GM21786 (cell line): ENCODE measurements at regions not wholly inside any gene's neighbourhood (a gene's known extent, or its start where the extent isn't known, plus 50 kb on each side); places are given as distances from the start of the nearest gene placed in this dataset.
A peak's percentile ranks its signal among the peaks of the same experiment; 100 is the strongest.
"Not testable (repeated sequence)": the region's sequence is repeated elsewhere in the genome, so short reads cannot be mapped to it uniquely, and the experiment has no call there.

Experiments used
- ATAC-seq: cut with Tn5 transposase; IDR thresholded peaks from one replicate; pipeline ENCODE4 v1.9.1; 2021; ENCODE audit not compliant: unreplicated experiment

- not testable (repeated sequence) for ATAC-seq
These were observed 145.1 kb upstream of the BCL6 start for GRCh38 chr3:187890405-187890752.

- ATAC-seq, result no peak
These were observed 151.4 kb upstream of the BCL6 start for GRCh38 chr3:187896646-187897045.

DNA sequence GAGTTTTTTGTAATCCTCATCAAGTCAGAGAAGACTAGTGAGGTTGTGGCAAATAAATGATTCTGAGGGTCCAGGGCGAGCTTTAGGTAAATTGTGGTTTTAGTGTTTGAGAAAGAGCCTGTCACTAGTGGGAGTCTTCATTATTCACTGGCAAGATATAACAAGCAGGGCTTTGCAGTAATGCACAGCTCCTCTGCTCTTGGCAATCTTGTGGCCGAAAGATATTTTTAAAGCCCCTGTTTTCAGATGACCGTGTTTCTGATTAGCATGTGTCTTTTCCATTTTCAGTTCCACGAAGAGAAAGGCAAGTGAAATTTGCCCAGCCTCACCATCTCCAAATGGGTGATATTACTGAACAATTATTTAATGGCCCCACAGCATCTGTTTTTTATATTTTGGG lies 154.0 kb upstream of the BCL6 start:
- no peak for ATAC-seq

DNA sequence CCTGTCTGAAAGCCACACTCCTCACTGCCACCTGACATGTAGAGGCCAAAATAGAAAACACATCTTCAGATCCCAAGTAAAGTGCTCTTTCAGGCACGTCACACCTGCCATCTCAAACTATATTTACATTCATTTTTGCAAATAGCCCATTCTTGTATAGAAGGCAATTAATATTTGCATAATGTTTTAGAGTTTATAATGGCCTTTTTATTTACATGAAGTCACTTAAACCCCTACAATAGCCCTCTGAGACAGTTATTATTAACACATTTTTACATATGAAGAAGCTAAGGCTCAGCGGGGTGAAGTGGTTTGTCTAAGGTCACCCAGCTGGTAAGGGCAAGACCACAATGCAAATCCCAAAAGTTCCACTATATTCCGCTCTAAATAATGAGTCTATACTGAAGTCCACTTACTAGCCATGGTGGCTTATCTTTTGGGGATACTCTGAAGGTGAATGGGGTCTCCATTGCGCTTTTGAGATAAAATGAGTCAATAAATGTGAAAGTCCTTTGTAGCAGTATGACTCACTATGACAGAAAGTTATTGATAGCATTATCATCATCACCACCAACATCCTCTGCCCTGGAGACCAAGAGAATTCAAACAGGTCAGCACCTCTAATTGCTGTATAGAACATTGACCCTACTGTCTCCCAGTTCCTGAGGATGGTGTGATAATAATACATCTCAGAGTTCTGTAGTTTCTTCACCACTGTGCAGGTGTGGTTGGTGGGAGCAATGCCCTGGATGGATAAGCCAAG lies 155.9 kb upstream of the BCL6 start:
- ATAC-seq, result no peak

DNA sequence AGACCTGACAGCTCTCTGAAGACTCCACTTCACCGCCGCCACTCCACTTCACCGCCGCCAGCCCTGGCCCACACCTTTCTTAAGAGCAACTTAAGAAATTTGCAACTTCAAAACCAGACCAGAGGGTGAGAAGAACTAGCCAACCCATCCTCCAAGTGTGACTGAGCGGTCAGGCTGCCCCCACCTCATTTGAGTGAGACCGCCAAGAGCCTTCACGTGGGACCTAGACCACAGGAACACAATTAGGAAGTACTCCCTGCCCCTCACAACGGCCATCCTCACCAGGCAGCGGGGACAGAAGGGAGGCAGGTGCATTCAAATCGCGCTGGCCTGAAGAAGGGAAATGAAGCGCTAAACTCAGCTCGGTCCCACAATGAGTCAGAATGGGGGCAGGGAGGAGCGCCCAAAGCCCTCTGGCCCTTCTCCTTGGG lies 156.8 kb upstream of the BCL6 start:
- no peak for ATAC-seq

GRCh38 chr3:187902936-187903335 lies 157.7 kb upstream of the BCL6 start:
- ATAC-seq, result no peak

DNA sequence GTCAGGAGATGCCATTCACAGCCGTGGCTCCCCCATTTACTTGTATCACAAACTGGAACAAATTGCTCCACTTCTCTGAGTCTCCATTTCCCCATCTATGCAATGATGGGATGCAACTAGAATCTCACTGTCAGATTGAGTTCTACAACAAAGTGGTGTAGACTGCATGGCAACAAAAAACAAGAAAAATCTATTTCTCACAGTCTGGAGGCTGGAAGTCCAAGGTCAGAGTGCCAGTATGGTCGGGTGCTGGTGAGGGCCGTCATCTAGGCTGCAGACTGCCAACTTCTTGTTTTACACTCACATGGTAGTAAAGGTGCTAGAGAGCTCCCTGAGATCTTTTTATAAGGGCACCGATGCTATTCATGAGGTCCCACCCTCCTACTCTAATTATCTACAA lies 158.4 kb upstream of the BCL6 start:
- ATAC-seq, result no peak

GRCh38 chr3:187906416-187906815 lies 161.1 kb upstream of the BCL6 start:
- ATAC-seq, result no peak

- ATAC-seq, result no peak
These were observed 161.7 kb upstream of the BCL6 start for GRCh38 chr3:187906920-187907319.

GRCh38 chr3:187909866-187910265 lies 164.6 kb upstream of the BCL6 start:
- no peak for ATAC-seq

- no peak for ATAC-seq
These were observed 166.7 kb upstream of the BCL6 start for GRCh38 chr3:187912007-187912406.

- ATAC-seq, result no peak
These were observed 168.4 kb upstream of the BCL6 start for GRCh38 chr3:187913617-187914033.

- ATAC-seq, result no peak
These were observed 169.0 kb upstream of the BCL6 start for GRCh38 chr3:187914231-187914630.

DNA sequence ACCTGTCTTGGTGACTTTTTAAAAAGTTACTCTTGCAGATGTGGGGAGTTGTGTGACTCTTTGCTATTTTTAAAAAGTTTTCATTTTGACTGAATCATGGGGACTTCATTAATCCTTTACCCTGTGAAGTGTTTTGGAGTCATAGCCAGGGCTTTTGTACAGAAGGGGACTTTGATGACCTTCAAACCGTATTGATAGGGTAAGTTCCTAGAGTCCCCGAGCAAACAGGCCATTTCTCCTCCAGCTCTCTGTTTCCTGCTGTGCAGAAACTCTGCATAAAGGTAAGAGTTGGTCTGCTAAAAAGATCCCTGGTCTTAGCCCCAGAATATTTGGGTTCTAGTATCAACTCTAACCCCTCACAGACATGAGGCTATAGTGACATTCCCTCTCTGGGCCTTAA lies 170.8 kb upstream of the BCL6 start:
- no peak for ATAC-seq

GRCh38 chr3:187918081-187918644 lies 172.9 kb upstream of the BCL6 start:
- ATAC-seq, result no peak

DNA sequence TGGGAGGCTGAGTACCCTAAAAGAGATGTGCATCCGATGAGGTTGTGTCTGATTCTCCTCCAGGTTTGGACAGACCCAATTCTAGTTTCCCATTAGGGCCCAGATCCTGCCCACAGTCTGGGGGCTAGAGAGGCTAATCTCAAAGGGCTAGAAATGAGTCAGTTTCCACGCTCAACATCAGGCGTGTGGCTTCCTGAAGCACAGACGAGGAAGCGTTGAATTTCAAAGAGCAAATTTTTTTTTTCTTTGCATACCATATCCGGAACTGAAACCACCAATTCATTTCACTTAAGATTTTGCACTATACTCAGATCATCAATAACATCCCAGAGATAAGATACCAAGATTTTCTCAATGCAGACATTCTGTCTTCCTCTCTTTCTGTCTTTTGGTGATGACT lies 173.8 kb upstream of the BCL6 start:
- peak; percentile 86 for ATAC-seq

DNA sequence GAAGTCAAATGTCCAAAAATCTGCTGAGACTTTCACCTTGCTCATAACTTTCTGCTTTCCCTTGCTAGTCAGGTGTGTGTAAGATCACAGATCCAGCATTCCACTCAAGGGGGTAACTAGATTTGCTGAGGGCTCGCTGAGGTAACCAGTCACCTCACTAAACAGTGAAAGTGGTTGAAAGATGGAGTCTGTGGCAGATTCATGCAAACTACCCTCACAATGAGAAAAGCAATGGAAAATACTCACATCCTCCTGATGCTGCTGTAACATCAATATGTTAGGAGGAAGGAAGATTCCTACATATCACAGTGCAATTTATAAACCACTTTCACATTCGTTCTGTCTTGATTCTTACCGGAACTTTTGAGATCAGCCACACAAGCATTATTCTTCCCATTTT lies 174.3 kb upstream of the BCL6 start:
- peak; percentile 31 for ATAC-seq

GRCh38 chr3:187920030-187920429 lies 174.8 kb upstream of the BCL6 start:
- no peak for ATAC-seq

- ATAC-seq, result no peak
These were observed 175.6 kb upstream of the BCL6 start for GRCh38 chr3:187920913-187921312.

DNA sequence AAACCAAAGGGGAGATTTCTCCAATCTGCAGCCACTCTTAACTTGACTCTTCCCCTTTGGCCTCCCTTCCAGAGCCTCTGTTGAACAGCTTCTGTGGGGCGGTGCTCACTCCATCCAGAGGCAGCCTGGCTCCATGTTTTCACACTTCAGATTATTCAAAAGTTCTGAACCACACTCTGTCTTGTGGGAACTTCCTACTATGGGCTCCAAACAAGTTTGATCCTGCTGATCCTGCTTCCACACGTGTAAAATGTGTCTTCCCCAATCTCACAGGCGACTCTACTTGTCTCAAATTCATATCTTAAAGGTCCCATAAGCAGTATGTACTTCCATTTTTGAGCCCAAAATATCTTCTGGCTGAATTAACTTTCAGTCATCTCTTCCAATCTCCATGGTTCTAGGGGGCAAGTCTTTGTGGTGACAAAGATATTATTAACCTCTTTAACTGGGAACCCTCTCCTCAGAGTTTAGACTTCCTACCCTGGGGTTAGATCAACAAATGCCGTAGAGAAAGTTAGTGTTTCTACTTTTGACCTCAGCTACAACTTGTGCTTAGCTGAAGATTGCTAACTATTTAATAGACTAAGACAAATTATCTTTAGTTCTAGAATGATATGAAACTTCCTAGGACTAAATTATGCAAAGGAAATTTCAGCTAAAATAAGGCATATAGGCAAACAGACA lies 176.3 kb upstream of the BCL6 start:
- no peak for ATAC-seq

DNA sequence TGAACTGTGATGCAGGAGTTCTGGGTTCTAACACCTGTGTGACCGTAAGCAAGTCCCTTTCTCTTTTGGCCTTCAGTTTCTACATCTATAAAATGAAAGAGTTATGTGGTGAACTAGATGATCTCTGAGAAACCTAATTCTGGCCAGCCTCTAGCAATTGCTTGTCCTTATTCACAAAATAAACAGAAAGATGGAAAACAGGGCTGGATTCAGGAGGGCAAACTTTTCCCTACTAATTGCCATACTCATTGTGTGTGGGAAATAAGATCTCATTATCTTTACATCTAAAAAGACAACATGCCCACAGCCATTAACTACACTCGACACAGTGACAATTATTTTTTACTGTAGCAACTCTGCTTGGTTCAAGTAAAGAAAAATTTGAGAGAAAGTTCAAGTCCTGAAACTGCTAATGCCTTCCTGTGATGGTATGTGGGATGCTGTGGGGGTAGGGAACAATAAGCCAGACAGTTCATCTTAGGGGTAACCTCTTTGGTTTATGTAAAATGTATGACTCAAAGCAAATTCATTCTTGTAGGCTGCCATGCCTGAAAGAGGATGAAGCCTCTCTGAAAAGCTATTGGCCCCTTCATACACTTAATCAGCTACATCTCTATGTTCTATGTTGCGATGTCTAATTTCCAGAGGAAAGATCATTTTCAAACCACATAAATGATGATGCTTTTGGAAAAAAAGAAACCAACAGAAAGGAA lies 177.6 kb upstream of the BCL6 start:
- ATAC-seq, result no peak

- no peak for ATAC-seq
These were observed 179.4 kb upstream of the BCL6 start for GRCh38 chr3:187924651-187925050.
